ENCODE measurements at regions not wholly inside any gene's neighbourhood (a gene's known extent, or its start where the extent isn't known, plus 50 kb on each side); places are given as distances from the start of the nearest gene placed in this dataset.

DNA sequence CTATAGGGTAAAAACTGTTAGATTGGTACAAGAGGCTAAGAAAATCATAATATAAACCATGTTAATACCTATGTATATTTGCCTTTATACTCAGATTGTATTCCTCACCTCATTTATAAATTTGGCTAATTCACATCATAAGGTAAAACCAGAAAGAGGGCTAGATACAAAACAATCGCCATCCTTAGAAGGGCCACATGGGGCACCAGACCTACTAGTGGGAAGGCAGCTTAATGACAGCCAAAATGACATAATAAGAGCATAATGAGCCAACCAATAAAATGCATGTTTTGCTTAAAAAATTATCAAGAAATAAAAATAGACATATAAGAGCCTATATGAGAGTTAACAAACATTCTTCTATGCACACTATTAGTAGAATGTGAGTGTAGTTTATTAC lies 107.3 kb upstream of the PRDX4 start:
- H3K27me3 ChIP-seq (replicated peaks): no peaks in the 10 kb centered on the region
- no peaks in the 10 kb centered on the region for H3K9me3 ChIP-seq (replicated peaks)
- no peaks in the 10 kb centered on the region for H3K4me1 ChIP-seq (replicated peaks)
- H3K36me3 ChIP-seq: no peaks in the 10 kb centered on the region
- no peak overlapping the region for H3K4me3 ChIP-seq
- no peak overlapping the region for H3K27ac ChIP-seq
- DNase-seq (ENCODE audit: low read depth in 1 of 2, low spot score in 2 of 2): no peak

DNA sequence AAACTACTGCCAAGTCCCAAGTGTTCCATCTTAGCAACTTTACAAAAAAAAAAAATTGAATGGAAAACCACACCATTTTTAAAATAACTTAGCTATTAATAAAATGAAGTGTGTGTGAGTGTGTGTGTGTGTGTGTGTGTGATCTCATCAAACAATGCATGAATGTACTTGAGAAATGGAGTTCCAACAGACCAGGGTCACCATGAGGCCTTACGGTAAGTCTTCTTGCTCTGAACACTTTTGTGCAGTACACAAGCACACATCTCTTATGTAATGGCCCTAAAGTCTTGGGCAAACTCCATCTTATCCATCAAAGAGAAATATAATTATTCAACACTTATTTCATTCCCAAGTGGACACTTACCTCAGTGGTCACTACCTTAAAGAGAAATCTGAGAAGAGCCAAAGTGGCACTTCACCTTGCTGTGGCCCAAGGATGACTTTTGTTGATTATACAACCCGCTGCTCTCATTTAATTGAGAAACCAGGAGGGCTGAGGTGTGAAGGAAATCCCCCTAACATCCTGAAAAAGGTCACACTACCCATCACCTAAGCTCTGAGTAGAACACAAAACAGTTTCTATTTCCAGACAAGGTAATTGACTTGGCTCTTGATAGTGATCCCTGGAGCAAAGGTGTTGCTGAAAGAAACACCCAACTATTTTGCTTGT lies 96.5 kb upstream of the PRDX4 start:
- H3K27me3 ChIP-seq (replicated peaks): no peaks in the 10 kb centered on the region
- no peak for DNase-seq (ENCODE audit: low read depth in 1 of 2, low spot score in 2 of 2)
- H3K36me3 ChIP-seq: no peaks in the 10 kb centered on the region

DNA sequence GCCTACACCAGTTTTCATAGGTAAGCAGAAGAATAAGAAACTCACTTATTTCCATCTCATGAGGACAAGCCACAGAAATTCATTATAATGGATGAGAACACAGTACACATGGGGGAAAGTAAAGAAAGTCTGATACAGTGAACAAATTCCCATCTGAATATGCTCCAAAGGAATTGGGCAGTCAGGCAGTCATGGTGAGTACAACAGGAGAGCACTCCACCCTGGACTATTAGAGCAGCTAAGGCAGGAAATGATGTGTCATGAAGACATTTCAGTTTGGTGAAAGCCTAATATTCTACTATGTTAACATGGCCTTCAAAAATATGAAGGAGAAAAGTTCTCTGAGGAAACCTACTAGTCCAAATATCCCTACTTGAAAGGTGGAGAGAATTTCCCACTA lies 92.0 kb upstream of the PRDX4 start:
- Histone ChIP-seq H3K9me3 (replicated peaks) (no peaks in the 10 kb centered on the region), H3K4me1 (replicated peaks) (no peaks in the 10 kb centered on the region), H3K4me3 (no peak overlapping the region), H3K27ac (no peak overlapping the region), H3K36me3 (no peaks in the 10 kb centered on the region), H3K27me3 (replicated peaks) (no peaks in the 10 kb centered on the region)
- DNase-seq (ENCODE audit: low read depth in 1 of 2, low spot score in 2 of 2): no peak

More for the DNA sequence above, 96.5 kb upstream of the PRDX4 start:
- Histone ChIP-seq H3K27ac (no peak overlapping the region), H3K9me3 (replicated peaks) (no peaks in the 10 kb centered on the region), H3K4me3 (no peak overlapping the region), H3K4me1 (replicated peaks) (no peaks in the 10 kb centered on the region)

DNA sequence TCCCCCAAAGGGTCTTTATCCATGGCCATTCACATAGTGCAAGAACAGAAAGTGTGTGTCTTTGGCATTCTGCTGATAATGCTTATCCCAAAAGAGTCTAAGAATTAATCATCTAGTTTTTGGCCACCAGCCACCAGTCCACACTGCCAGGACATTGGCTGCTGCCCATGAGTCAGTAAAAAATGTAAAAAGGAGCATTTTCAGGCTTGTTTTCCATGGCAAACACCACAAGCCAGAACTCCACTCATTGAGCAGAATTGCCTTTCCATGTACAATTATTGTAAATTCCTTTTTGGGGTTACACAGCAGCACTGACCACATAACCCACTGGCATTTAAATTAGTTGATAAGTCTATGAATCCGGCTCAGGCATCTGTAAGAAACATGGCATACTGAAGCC lies 89.2 kb upstream of the PRDX4 start:
- Histone ChIP-seq H3K4me3 (no peak overlapping the region), H3K4me1 (replicated peaks) (no peaks in the 10 kb centered on the region), H3K9me3 (replicated peaks) (no peaks in the 10 kb centered on the region), H3K36me3 (no peaks in the 10 kb centered on the region), H3K27ac (no peak overlapping the region), H3K27me3 (replicated peaks) (no peaks in the 10 kb centered on the region)
- DNase-seq (ENCODE audit: low read depth in 1 of 2, low spot score in 2 of 2): no peak

DNA sequence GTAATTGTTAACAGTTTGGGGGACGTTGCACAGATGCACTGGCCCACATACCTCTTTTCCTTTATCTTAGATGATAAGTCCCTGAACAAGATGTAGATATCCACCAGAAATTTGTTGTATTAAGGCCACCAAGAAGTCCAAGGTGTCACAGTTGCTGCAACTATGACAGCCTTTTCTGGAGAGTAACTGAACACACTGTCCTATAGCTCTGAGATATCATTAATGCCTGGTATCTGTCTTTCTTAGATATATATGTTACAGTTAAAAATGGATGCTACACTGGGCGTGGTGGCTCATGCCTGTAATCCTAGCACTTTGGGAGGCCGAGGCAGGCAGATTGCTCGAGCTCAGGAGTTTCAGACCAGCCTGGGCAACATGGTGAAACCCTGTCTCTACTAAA lies 77.8 kb upstream of the PRDX4 start:
- H3K27ac ChIP-seq: no peak overlapping the region
- no peak for DNase-seq (ENCODE audit: low read depth in 1 of 2, low spot score in 2 of 2)
- H3K9me3 ChIP-seq (replicated peaks): no peaks in the 10 kb centered on the region
- no peaks in the 10 kb centered on the region for H3K27me3 ChIP-seq (replicated peaks)
- H3K4me3 ChIP-seq: no peak overlapping the region
- H3K4me1 ChIP-seq (replicated peaks): no peaks in the 10 kb centered on the region
- no peaks in the 10 kb centered on the region for H3K36me3 ChIP-seq

DNA sequence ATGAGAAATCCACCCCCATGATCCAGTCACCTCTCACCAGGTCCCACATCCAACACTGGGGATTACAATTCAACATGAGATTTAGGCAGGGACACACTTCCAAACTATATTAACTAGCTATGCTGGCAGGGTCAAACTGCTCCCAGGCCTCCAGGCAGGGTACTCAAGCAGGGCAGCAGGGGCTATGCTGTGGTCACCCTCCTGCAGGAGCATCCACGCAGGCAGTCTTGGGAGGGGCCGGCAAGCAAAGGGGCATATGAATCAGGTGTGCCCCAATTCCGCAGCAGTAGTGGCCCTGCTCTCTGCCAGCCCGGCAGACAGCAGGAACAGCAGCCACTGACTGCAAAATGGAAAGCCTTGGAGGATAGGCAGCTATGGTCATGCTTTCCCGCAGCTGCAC lies 74.6 kb upstream of the PRDX4 start:
- DNase-seq (ENCODE audit: low read depth in 1 of 2, low spot score in 2 of 2): no peak
- no peaks in the 10 kb centered on the region for H3K9me3 ChIP-seq (replicated peaks)
- H3K4me1 ChIP-seq (replicated peaks): no peaks in the 10 kb centered on the region
- H3K4me3 ChIP-seq: no peak overlapping the region
- H3K27ac ChIP-seq: no peak overlapping the region
- H3K36me3 ChIP-seq: no peaks in the 10 kb centered on the region
- H3K27me3 ChIP-seq (replicated peaks): no peaks in the 10 kb centered on the region

DNA sequence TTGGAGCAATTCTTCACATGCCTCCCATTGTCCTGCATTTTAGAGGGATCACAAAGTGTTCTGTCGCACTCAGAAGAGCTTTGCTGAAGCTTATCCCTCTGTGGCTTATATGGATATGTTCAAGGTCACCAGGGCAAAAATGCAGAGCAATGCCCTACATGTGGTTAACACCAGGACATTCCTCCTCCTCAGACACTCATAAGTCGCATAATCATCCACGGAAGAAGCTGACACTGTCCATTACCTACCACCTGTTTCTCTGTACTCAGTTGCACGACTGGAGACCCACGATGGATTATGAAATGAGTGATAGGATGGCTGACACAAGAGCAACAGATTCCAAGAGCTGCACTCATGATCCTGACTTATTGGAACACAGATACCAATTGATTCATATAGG lies 68.7 kb upstream of the PRDX4 start:
- DNase-seq (ENCODE audit: low read depth in 1 of 2, low spot score in 2 of 2): no peak

DNA sequence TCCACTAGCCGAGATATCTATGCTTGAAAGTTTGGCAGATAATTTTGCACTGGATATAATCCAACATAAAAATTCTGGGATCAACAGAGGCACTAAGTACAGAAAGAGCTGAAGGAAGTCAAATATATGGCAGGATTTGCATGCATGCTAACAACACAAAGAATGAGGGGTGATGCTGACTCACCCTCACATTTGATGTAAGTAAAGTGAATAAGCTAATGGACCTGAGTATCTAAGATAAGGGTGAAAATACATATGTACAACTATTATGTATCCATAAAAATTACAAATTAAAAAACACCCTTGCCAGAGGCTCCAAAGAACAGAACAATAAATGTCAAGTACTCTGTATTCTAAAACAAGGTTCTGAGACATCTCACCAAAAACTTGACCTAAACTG lies 63.8 kb upstream of the PRDX4 start:
- Histone ChIP-seq H3K4me1 (replicated peaks) (no peaks in the 10 kb centered on the region), H3K9me3 (replicated peaks) (no peaks in the 10 kb centered on the region), H3K27ac (no peak overlapping the region), H3K36me3 (no peaks in the 10 kb centered on the region), H3K27me3 (replicated peaks) (no peaks in the 10 kb centered on the region), H3K4me3 (no peak overlapping the region)
- no peak for DNase-seq (ENCODE audit: low read depth in 1 of 2, low spot score in 2 of 2)

More for the DNA sequence above, 68.7 kb upstream of the PRDX4 start:
- Histone ChIP-seq H3K36me3 (no peaks in the 10 kb centered on the region), H3K27me3 (replicated peaks) (no peaks in the 10 kb centered on the region), H3K9me3 (replicated peaks) (no peaks in the 10 kb centered on the region), H3K4me3 (no peak overlapping the region), H3K4me1 (replicated peaks) (no peaks in the 10 kb centered on the region), H3K27ac (no peak overlapping the region)

DNA sequence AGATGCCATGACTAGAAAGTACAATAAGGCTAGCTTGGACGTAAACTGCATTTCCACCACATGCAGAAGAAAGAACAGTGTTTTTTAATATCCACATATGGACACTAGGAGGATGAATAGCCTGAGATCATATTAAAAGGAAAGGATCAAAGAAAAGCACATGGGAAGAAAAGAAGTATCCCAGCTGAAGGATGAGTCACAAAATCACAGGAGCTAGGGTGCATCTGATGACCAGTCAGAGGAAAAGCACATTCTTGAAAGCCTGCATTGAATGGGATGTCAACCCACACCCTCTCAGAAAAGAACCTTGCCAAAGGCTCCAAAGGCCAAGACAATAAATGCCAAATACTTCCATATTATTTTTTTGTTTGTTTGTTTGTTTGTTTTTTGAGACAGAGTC lies 56.8 kb upstream of the PRDX4 start:
- Histone ChIP-seq H3K36me3 (no peaks in the 10 kb centered on the region), H3K4me3 (no peak overlapping the region), H3K4me1 (replicated peaks) (no peaks in the 10 kb centered on the region), H3K27ac (no peak overlapping the region), H3K27me3 (replicated peaks) (no peaks in the 10 kb centered on the region), H3K9me3 (replicated peaks) (no peaks in the 10 kb centered on the region)
- DNase-seq (ENCODE audit: low read depth in 1 of 2, low spot score in 2 of 2): no peak

DNA sequence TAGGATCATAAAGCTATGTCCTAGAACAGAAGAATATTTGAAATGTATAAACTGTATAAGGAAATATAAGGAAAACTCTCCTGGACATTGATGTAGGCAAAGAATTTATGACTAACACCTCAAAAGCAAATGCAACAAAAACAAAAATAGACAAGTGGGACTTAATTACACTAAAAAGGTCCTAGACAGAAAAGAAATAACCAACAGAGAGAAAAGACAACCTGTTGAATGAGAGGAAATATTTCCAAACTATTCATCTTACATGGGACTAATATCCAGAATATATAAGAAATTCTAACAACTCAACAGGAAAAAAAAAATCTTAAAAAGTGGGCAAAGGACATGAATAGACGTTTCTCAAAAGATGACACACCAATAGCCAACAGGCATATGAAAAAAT lies 54.4 kb upstream of the PRDX4 start:
- H3K4me3 ChIP-seq: no peak overlapping the region
- no peaks in the 10 kb centered on the region for H3K9me3 ChIP-seq (replicated peaks)
- no peaks in the 10 kb centered on the region for H3K4me1 ChIP-seq (replicated peaks)
- H3K36me3 ChIP-seq: no peaks in the 10 kb centered on the region
- no peak overlapping the region for H3K27ac ChIP-seq
- no peaks in the 10 kb centered on the region for H3K27me3 ChIP-seq (replicated peaks)
- DNase-seq (ENCODE audit: low read depth in 1 of 2, low spot score in 2 of 2): no peak

DNA sequence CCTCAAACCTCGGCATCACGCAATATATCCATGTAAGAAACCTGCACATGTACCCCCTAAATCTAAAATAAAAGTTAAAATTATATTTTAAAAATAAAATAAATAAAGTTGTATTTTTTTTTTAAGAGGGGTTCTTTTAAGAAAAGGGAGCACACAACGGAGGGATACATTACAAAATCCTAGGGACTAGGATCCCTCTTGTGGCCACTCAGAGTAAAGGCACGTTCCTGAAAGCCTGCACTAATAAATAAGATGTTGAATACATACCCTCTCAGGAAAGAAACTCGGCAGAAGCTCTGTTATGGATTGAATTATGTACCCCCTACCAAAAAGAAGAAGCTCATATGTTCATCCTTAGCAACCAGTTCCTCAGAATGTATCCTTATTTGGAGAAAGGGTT lies 50.9 kb upstream of the PRDX4 start:
- Histone ChIP-seq H3K4me3 (no peak overlapping the region), H3K27me3 (replicated peaks) (no peaks in the 10 kb centered on the region), H3K36me3 (no peaks in the 10 kb centered on the region), H3K27ac (no peak overlapping the region), H3K4me1 (replicated peaks) (no peaks in the 10 kb centered on the region), H3K9me3 (replicated peaks) (no peaks in the 10 kb centered on the region)
- DNase-seq (ENCODE audit: low read depth in 1 of 2, low spot score in 2 of 2): no peak
